T-cell (primary cell): ENCODE measurements at regions not wholly inside any gene's neighbourhood (a gene's known extent, or its start where the extent isn't known, plus 50 kb on each side); places are given as distances from the start of the nearest gene placed in this dataset.
"Not testable (repeated sequence)": the region's sequence is repeated elsewhere in the genome, so short reads cannot be mapped to it uniquely, and the experiment has no call there.

Experiments used
- ATAC-seq, 4 experiments: fragments of 200-7000 bp in 3 of 4; fragments of 150-1000 bp in 1 of 4; cut with Tn5 transposase; replicated peaks in 1 of 4; 1 replicate in 3 of 4; 2 replicates in 1 of 4; pipeline ENCODE4 v1.10.0; 2021; ENCODE audit warnings: moderate library complexity in 3 of 4, mild to moderate bottlenecking in 2 of 4, moderate number of reproducible peaks in 1 of 4
- CTCF ChIA-PET, 2 donors: fragments of 300-600 bp; sonication (Branson Sonifier 250); formaldehyde crosslinking; loops; one replicate each; lab custom pipeline; 2022; ENCODE audit warnings: antibody characterized with exemption in 2 of 2; lab: Charles Lee
- POLR2A ChIA-PET, 2 donors: fragments of 300-600 bp; sonication (Branson Sonifier 250); formaldehyde crosslinking; loops; one replicate each; lab custom pipeline; 2022; ENCODE audit warnings: antibody characterized with exemption in 2 of 2; lab: Charles Lee
- DNase-seq, 35 experiments: peaks; one replicate each; pipeline versions ENCODE4 v3.0.0 to v3.0.0-alpha.2; 2013 to 2023
- H3K27ac ChIP-seq: one replicate; pipeline ENCODE4 v1.5.1; 2013; ENCODE audit warnings: low read length
- H3K27me3 ChIP-seq, 2 experiments: replicated peaks in 1 of 2; 1 replicate in 1 of 2; 2 replicates in 1 of 2; pipeline versions ENCODE4 v1.6.1 to v1.7.0; 2013; ENCODE audit warnings: low read length in 1 of 2, mixed read lengths in 1 of 2; ENCODE audit not compliant: control insufficient read depth in 2 of 2, insufficient read depth in 2 of 2; ENCODE audit errors: extremely low read depth in 1 of 2
- H3K36me3 ChIP-seq, 2 donors: 1 replicate in 1 of 2; 2 replicates in 1 of 2; pipeline versions ENCODE4 v1.6.1 to v1.7.0; 2013; ENCODE audit warnings: low read length in 1 of 2; ENCODE audit not compliant: control insufficient read depth in 2 of 2, insufficient read depth in 1 of 2; ENCODE audit errors: extremely low read depth in 1 of 2
- H3K4me1 ChIP-seq, 2 experiments: 1 replicate in 1 of 2; 2 replicates in 1 of 2; pipeline versions ENCODE4 v1.6.1 to v1.7.0; 2013; ENCODE audit warnings: low read length in 2 of 2, mixed read lengths in 1 of 2; ENCODE audit not compliant: insufficient read depth in 2 of 2, control insufficient read depth in 1 of 2; ENCODE audit errors: extremely low read depth in 1 of 2
- H3K4me3 ChIP-seq, 2 donors: 1 replicate in 1 of 2; 2 replicates in 1 of 2; pipeline versions ENCODE4 v1.5.1 to v1.7.0; 2013; ENCODE audit warnings: mild to moderate bottlenecking in 2 of 2, low read length in 1 of 2, moderate library complexity in 1 of 2; ENCODE audit not compliant: control insufficient read depth in 1 of 2; ENCODE audit errors: extremely low read depth in 1 of 2
- H3K9me3 ChIP-seq: 2 replicates; pipeline ENCODE4 v1.7.0; 2013
- H3K27ac Mint-ChIP-seq, 2 donors: one replicate each; pipeline ENCODE4 v1.8.0; 2020 to 2021; ENCODE audit warnings: mild to moderate bottlenecking in 2 of 2, mixed read lengths in 2 of 2
- H3K27me3 Mint-ChIP-seq, 2 donors: one replicate each; pipeline ENCODE4 v1.8.0; 2021 to 2022; ENCODE audit warnings: mixed read lengths in 2 of 2
- H3K36me3 Mint-ChIP-seq: one replicate; pipeline ENCODE4 v1.8.0; 2021; ENCODE audit warnings: mixed read lengths
- H3K4me1 Mint-ChIP-seq, 3 donors: one replicate each; pipeline ENCODE4 v1.8.0; 2020 to 2022; ENCODE audit warnings: mixed read lengths in 3 of 3, mild to moderate bottlenecking in 1 of 3
- H3K4me3 Mint-ChIP-seq, 3 donors: one replicate each; pipeline ENCODE4 v1.8.0; 2020 to 2022; ENCODE audit warnings: mild to moderate bottlenecking in 3 of 3, mixed read lengths in 3 of 3, moderate library complexity in 3 of 3
- H3K9me3 Mint-ChIP-seq, 3 donors: one replicate each; pipeline ENCODE4 v1.8.0; 2020 to 2022; ENCODE audit warnings: mixed read lengths in 3 of 3
- WGBS: methylation state at CpG from one replicate; pipeline ENCODE4 v1.1.5; 2013; ENCODE audit warnings: missing lambda C conversion rate; ENCODE audit not compliant: insufficient coverage; 5-methylcytosine and 5-hydroxymethylcytosine counted together

- H3K4me1 ChIP-seq, H3K27ac ChIP-seq, H3K36me3 Mint-ChIP-seq, H3K27me3 Mint-ChIP-seq, H3K9me3 Mint-ChIP-seq, H3K4me3 ChIP-seq, H3K9me3 ChIP-seq, H3K27me3 ChIP-seq, ATAC-seq, POLR2A ChIA-PET, H3K4me3 Mint-ChIP-seq, H3K4me1 Mint-ChIP-seq, H3K27ac Mint-ChIP-seq, DNase-seq, H3K36me3 ChIP-seq: not testable (repeated sequence)
- WGBS: no CpG with 5 or more reads among the region's 5 CpGs
- CTCF ChIA-PET: interaction anchor here in 1 of 2 donors (0.6 kb wide), 1 partner anchor 517 kb away, joined by 4 read pairs; no protein-coding TSS in a partner anchor
Measured at GRCh38 chr10:28994802-28995201, 294.1 kb upstream of the LYZL1 start.

- no peak overlapping the region for H3K4me3 Mint-ChIP-seq
- CTCF ChIA-PET: no interaction called here
- no peaks in the 10 kb centered on the region for H3K36me3 ChIP-seq
- no peaks in the 10 kb centered on the region for H3K9me3 ChIP-seq
- POLR2A ChIA-PET: no interaction called here
- DNase-seq: no peak
- H3K9me3 Mint-ChIP-seq: no peaks in the 10 kb centered on the region
- H3K27ac Mint-ChIP-seq: no peak overlapping the region
- no peaks in the 10 kb centered on the region for H3K4me1 ChIP-seq
- peaks cover 2 to 8% of the 10 kb centered on the region in 2 donors for H3K27me3 Mint-ChIP-seq
- H3K36me3 Mint-ChIP-seq: no peaks in the 10 kb centered on the region
- H3K4me1 Mint-ChIP-seq: no peaks in the 10 kb centered on the region
- H3K27me3 ChIP-seq: peaks cover 0 to 2% of the 10 kb centered on the region in 2 experiments
- no peak overlapping the region for H3K27ac ChIP-seq
- no peak for ATAC-seq
- WGBS: no CpG with 5 or more reads among the region's 4 CpGs
- no peak overlapping the region for H3K4me3 ChIP-seq
Measured at GRCh38 chr10:28995497-28995896, 293.4 kb upstream of the LYZL1 start.

- Mint-ChIP-seq H3K9me3 (no peaks in the 10 kb centered on the region), H3K4me3 (no peak overlapping the region), H3K27ac (no peak overlapping the region), H3K4me1 (no peaks in the 10 kb centered on the region), H3K36me3 (no peaks in the 10 kb centered on the region), H3K27me3 (peaks cover 2 to 8% of the 10 kb centered on the region in 2 donors)
- no peak overlapping the region for H3K4me3 ChIP-seq
- ChIA-PET POLR2A (interaction anchor here in 1 of 2 donors (0.7 kb wide), 1 partner anchor 513 kb away, joined by 3 read pairs; no protein-coding TSS in a partner anchor), CTCF (no interaction called here)
- WGBS: no CpG with 5 or more reads among the region's 6 CpGs
- peaks cover 0 to under 1% of the 10 kb centered on the region in 2 experiments for H3K27me3 ChIP-seq
- no peak for ATAC-seq
- no peak overlapping the region for H3K27ac ChIP-seq
- H3K36me3 ChIP-seq: no peaks in the 10 kb centered on the region
- H3K9me3 ChIP-seq: no peaks in the 10 kb centered on the region
- no peaks in the 10 kb centered on the region for H3K4me1 ChIP-seq
- DNase-seq: no peak
Measured at GRCh38 chr10:28996345-28996744, 292.5 kb upstream of the LYZL1 start.

- no peaks in the 10 kb centered on the region for H3K9me3 Mint-ChIP-seq
- no peak for DNase-seq
- no peak overlapping the region for H3K4me3 Mint-ChIP-seq
- WGBS: no CpG with 5 or more reads among the region's 6 CpGs
- H3K36me3 ChIP-seq: no peaks in the 10 kb centered on the region
- no peak overlapping the region for H3K27ac ChIP-seq
- no peaks in the 10 kb centered on the region for H3K4me1 Mint-ChIP-seq
- H3K27ac Mint-ChIP-seq: no peak overlapping the region
- H3K4me3 ChIP-seq: no peak overlapping the region
- ATAC-seq: no peak
- H3K27me3 Mint-ChIP-seq: peaks cover 2 to 8% of the 10 kb centered on the region in 2 donors
- ChIA-PET CTCF (no interaction called here), POLR2A (interaction anchor here in 1 of 2 donors (0.7 kb wide), 1 partner anchor 512 kb away, joined by 3 read pairs; no protein-coding TSS in a partner anchor)
- H3K27me3 ChIP-seq: no peaks in the 10 kb centered on the region
- no peaks in the 10 kb centered on the region for H3K36me3 Mint-ChIP-seq
- H3K4me1 ChIP-seq: no peaks in the 10 kb centered on the region
- H3K9me3 ChIP-seq: no peaks in the 10 kb centered on the region
Measured at GRCh38 chr10:28996947-28997551, 291.8 kb upstream of the LYZL1 start.

- H3K9me3 Mint-ChIP-seq: no peaks in the 10 kb centered on the region
- Histone ChIP-seq H3K27me3 (no peaks in the 10 kb centered on the region), H3K27ac (no peak overlapping the region), H3K4me3 (no peak overlapping the region), H3K36me3 (no peaks in the 10 kb centered on the region), H3K4me1 (no peaks in the 10 kb centered on the region), H3K9me3 (no peaks in the 10 kb centered on the region)
- POLR2A ChIA-PET: no interaction called here
- CTCF ChIA-PET: no interaction called here
- H3K36me3 Mint-ChIP-seq: no peaks in the 10 kb centered on the region
- H3K4me3 Mint-ChIP-seq: no peak overlapping the region
- DNase-seq (no peak), ATAC-seq (no peak)
- peaks cover 2 to 8% of the 10 kb centered on the region in 2 donors for H3K27me3 Mint-ChIP-seq
- no peaks in the 10 kb centered on the region for H3K4me1 Mint-ChIP-seq
- 92% methylated on average over 5 of the region's 6 CpGs for WGBS
- no peak overlapping the region for H3K27ac Mint-ChIP-seq
Measured at GRCh38 chr10:28997734-28998133, 291.1 kb upstream of the LYZL1 start.

- no peaks in the 10 kb centered on the region for H3K4me1 Mint-ChIP-seq
- ATAC-seq: no peak
- H3K4me3 ChIP-seq: no peak overlapping the region
- H3K36me3 Mint-ChIP-seq: no peaks in the 10 kb centered on the region
- no peaks in the 10 kb centered on the region for H3K36me3 ChIP-seq
- H3K4me1 ChIP-seq: no peaks in the 10 kb centered on the region
- H3K9me3 Mint-ChIP-seq: no peaks in the 10 kb centered on the region
- no peaks in the 10 kb centered on the region for H3K27me3 ChIP-seq
- no peak overlapping the region for H3K4me3 Mint-ChIP-seq
- CTCF ChIA-PET: no interaction called here
- H3K27me3 Mint-ChIP-seq: no peaks in the 10 kb centered on the region
- H3K27ac Mint-ChIP-seq: no peak overlapping the region
- H3K27ac ChIP-seq: no peak overlapping the region
- no peak for DNase-seq
- H3K9me3 ChIP-seq: no peaks in the 10 kb centered on the region
- POLR2A ChIA-PET: no interaction called here
- 89% methylated on average over 5 of the region's 6 CpGs for WGBS
Measured at GRCh38 chr10:29001801-29002200, 287.1 kb upstream of the LYZL1 start.

- POLR2A ChIA-PET, CTCF ChIA-PET, H3K27me3 ChIP-seq, H3K9me3 Mint-ChIP-seq, H3K4me3 Mint-ChIP-seq, H3K4me1 ChIP-seq, DNase-seq, H3K36me3 ChIP-seq, H3K36me3 Mint-ChIP-seq, H3K27ac Mint-ChIP-seq, H3K27ac ChIP-seq, ATAC-seq, H3K27me3 Mint-ChIP-seq, H3K9me3 ChIP-seq, H3K4me3 ChIP-seq, H3K4me1 Mint-ChIP-seq: not testable (repeated sequence)
- 100% methylated on average over 1 of the region's 5 CpGs for WGBS
Measured at GRCh38 chr10:29003014-29003413, 285.9 kb upstream of the LYZL1 start.
